ENCODE measurements at regions not wholly inside any gene's neighbourhood (a gene's known extent, or its start where the extent isn't known, plus 50 kb on each side); places are given as distances from the start of the nearest gene placed in this dataset.

DNA sequence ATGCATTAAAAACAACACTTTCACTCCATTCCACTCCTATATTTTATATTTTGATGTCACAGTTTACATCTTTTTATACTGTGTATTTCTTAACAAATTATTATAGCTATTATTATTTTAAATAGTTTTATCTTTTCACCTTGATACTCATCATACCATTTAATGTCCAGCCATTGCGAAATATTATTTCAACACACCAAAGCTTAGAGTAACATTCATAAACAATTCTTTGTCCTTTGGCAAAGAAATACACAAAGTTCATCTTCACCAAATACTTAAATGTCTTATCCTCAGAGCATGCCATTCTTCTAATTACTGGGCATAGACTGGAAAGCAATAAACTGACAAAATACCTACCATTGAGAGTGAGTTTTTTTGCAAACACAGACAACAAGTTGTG, 1963.4 kb upstream of the FLRT2 start:
- TF ChIP-seq, protein P1, sequence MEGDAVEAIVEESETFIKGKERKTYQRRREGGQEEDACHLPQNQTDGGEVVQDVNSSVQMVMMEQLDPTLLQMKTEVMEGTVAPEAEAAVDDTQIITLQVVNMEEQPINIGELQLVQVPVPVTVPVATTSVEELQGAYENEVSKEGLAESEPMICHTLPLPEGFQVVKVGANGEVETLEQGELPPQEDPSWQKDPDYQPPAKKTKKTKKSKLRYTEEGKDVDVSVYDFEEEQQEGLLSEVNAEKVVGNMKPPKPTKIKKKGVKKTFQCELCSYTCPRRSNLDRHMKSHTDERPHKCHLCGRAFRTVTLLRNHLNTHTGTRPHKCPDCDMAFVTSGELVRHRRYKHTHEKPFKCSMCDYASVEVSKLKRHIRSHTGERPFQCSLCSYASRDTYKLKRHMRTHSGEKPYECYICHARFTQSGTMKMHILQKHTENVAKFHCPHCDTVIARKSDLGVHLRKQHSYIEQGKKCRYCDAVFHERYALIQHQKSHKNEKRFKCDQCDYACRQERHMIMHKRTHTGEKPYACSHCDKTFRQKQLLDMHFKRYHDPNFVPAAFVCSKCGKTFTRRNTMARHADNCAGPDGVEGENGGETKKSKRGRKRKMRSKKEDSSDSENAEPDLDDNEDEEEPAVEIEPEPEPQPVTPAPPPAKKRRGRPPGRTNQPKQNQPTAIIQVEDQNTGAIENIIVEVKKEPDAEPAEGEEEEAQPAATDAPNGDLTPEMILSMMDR (IDR thresholded peaks at IDR 0.05; ENCODE audit: low read length) = no peak
- TF ChIP-seq EZH2 (IDR thresholded peaks at IDR 0.05; ENCODE audit: borderline replicate concordance, low read length) = no peak
